Thyroid gland (tissue), 4 donors: ENCODE measurements at regions not wholly inside any gene's neighbourhood (a gene's known extent, or its start where the extent isn't known, plus 50 kb on each side); places are given as distances from the start of the nearest gene placed in this dataset.

ENCODE experiments used
- DNase-seq, 2 donors: peaks; one replicate each; pipeline ENCODE4 v3.0.0-alpha.2; 2019
- H3K27ac ChIP-seq, 3 donors: fragments of 200-600 bp; sonication (generic); 1 replicate in 2 of 3; 2 replicates in 1 of 3; pipeline ENCODE4 v1.5.1; 2016 to 2019; ENCODE audit warnings: mild to moderate bottlenecking in 1 of 3, moderate library complexity in 1 of 3
- H3K27me3 ChIP-seq: fragments of 200-600 bp; sonication (generic); one replicate; pipeline ENCODE4 v1.5.1; 2019
- H3K36me3 ChIP-seq, 2 donors: fragments of 200-600 bp; sonication (generic); one replicate each; pipeline ENCODE4 v1.5.1; 2016 to 2019
- H3K4me1 ChIP-seq, 2 donors: fragments of 200-600 bp; sonication (generic); one replicate each; pipeline ENCODE4 v1.5.1; 2017 to 2019
- H3K4me3 ChIP-seq, 3 donors: fragments of 200-600 bp; sonication (generic); replicated peaks in 1 of 3; 1 replicate in 2 of 3; 2 replicates in 1 of 3; pipeline ENCODE4 v1.5.1; 2016; ENCODE audit warnings: mild to moderate bottlenecking in 1 of 3
- H3K9me3 ChIP-seq: fragments of 200-600 bp; sonication (generic); one replicate; pipeline ENCODE4 v1.5.1; 2017
- POLR2A ChIP-seq, 2 donors: fragments of 450-650 bp; IDR thresholded peaks; one replicate each; pipeline ENCODE4 v1.6.1; 2017; ENCODE audit warnings: antibody characterized with exemption in 2 of 2, mild to moderate bottlenecking in 2 of 2, moderate library complexity in 1 of 2
- WGBS, 2 donors: methylation state at CpG; one replicate each; pipeline ENCODE4 v1.1.5; 2017; 5-methylcytosine and 5-hydroxymethylcytosine counted together
- intact Hi-C: fragments of 100-400 bp; cut with DNase I; formaldehyde crosslinking; loops from one replicate; pipeline ENCODE4 v1.15.1; 2023
- TF ChIP-seq, protein P1 (sequence below), 6 experiments: fragments of 200-600 bp in 3 of 6; fragments of 450-650 bp in 3 of 6; sonication (generic) in 3 of 6; IDR thresholded peaks; one replicate each; pipeline ENCODE4 v1.5.1; 2016 to 2019; ENCODE audit warnings: antibody characterized with exemption in 6 of 6, mild to moderate bottlenecking in 2 of 6, inconsistent platforms in 1 of 6, moderate library complexity in 1 of 6

- intact Hi-C loops = no loop called here
- Histone ChIP-seq H3K27ac (no peak overlapping the region), H3K27me3 (no peaks in the 10 kb centered on the region), H3K4me3 (no peak overlapping the region), H3K9me3 (no peaks in the 10 kb centered on the region), H3K36me3 (no peaks in the 10 kb centered on the region), H3K4me1 (no peaks in the 10 kb centered on the region)
- 97 to 98% methylated on average over 1 of the region's 1 CpG for WGBS, 2 donors
- DNase-seq = no peak
- TF ChIP-seq, protein P1, sequence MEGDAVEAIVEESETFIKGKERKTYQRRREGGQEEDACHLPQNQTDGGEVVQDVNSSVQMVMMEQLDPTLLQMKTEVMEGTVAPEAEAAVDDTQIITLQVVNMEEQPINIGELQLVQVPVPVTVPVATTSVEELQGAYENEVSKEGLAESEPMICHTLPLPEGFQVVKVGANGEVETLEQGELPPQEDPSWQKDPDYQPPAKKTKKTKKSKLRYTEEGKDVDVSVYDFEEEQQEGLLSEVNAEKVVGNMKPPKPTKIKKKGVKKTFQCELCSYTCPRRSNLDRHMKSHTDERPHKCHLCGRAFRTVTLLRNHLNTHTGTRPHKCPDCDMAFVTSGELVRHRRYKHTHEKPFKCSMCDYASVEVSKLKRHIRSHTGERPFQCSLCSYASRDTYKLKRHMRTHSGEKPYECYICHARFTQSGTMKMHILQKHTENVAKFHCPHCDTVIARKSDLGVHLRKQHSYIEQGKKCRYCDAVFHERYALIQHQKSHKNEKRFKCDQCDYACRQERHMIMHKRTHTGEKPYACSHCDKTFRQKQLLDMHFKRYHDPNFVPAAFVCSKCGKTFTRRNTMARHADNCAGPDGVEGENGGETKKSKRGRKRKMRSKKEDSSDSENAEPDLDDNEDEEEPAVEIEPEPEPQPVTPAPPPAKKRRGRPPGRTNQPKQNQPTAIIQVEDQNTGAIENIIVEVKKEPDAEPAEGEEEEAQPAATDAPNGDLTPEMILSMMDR (IDR thresholded peaks at IDR 0.05) = no peak
- TF ChIP-seq POLR2A (IDR thresholded peaks at IDR 0.05) = no peak
Measured at GRCh38 chr12:89289720-89290119, 62.6 kb downstream of the DUSP6 start.

GRCh38 chr12:89288959-89289358 lies 63.3 kb downstream of the DUSP6 start:
- H3K4me1 ChIP-seq = no peaks in the 10 kb centered on the region
- H3K9me3 ChIP-seq = no peaks in the 10 kb centered on the region
- no peaks in the 10 kb centered on the region for H3K27me3 ChIP-seq
- no peak for DNase-seq
- no peak for TF ChIP-seq POLR2A (IDR thresholded peaks at IDR 0.05)
- TF ChIP-seq, protein P1 (IDR thresholded peaks at IDR 0.05) = no peak
- intact Hi-C loops = no loop called here
- H3K36me3 ChIP-seq = no peaks in the 10 kb centered on the region
- no peak overlapping the region for H3K4me3 ChIP-seq
- H3K27ac ChIP-seq = no peak overlapping the region

GRCh38 chr12:89286501-89286900 lies 65.8 kb downstream of the DUSP6 start:
- no peaks in the 10 kb centered on the region for H3K4me1 ChIP-seq
- H3K36me3 ChIP-seq = no peaks in the 10 kb centered on the region
- 87 to 90% methylated on average over 3 of the region's 3 CpGs for WGBS, 2 donors
- H3K27ac ChIP-seq = no peak overlapping the region
- no peak for TF ChIP-seq POLR2A (IDR thresholded peaks at IDR 0.05)
- TF ChIP-seq, protein P1 (IDR thresholded peaks at IDR 0.05) = no peak
- H3K4me3 ChIP-seq = no peak overlapping the region
- H3K9me3 ChIP-seq = no peaks in the 10 kb centered on the region
- H3K27me3 ChIP-seq = no peaks in the 10 kb centered on the region
- DNase-seq = no peak
- intact Hi-C loops = no loop called here

DNA sequence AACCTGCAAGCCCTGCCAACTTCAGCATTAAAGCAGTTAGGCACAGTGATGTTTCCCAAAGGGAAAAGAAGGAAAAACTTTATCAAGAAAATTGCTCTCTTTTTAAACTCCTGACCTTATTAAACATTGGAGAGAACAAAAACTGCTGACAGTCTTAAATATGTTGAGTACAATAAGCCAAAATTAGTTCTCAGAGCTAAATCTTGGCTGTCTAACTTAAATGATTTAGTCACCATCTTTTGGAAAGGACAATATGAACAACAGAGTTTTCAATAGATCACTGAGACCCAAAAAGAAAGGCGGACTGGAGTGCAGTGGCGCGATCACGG lies 70.8 kb downstream of the DUSP6 start:
- H3K27ac ChIP-seq = no peak overlapping the region
- 80 to 82% methylated on average over 4 of the region's 4 CpGs for WGBS, 2 donors
- no peak for DNase-seq

GRCh38 chr12:89280833-89281538 lies 71.3 kb downstream of the DUSP6 start:
- DNase-seq = no peak
- intact Hi-C loops = no loop called here
- 59 to 61% methylated on average over 5 of the region's 5 CpGs for WGBS, 2 donors
- no peaks in the 10 kb centered on the region for H3K36me3 ChIP-seq
- H3K4me3 ChIP-seq = no peak overlapping the region
- H3K27me3 ChIP-seq = no peaks in the 10 kb centered on the region
- peaks cover 0 to 7% of the 10 kb centered on the region in 2 donors for H3K4me1 ChIP-seq
- no peak for TF ChIP-seq POLR2A (IDR thresholded peaks at IDR 0.05)
- TF ChIP-seq, protein P1 (IDR thresholded peaks at IDR 0.05) = no peak
- no peak overlapping the region for H3K27ac ChIP-seq
- H3K9me3 ChIP-seq = no peaks in the 10 kb centered on the region

More for the DNA sequence above, 70.8 kb downstream of the DUSP6 start:
- peaks cover 0 to 7% of the 10 kb centered on the region in 2 donors for H3K4me1 ChIP-seq
- H3K27me3 ChIP-seq = no peaks in the 10 kb centered on the region
- H3K9me3 ChIP-seq = no peaks in the 10 kb centered on the region
- H3K4me3 ChIP-seq = no peak overlapping the region
- intact Hi-C loops = no loop called here
- no peak for TF ChIP-seq POLR2A (IDR thresholded peaks at IDR 0.05)
- TF ChIP-seq, protein P1 (IDR thresholded peaks at IDR 0.05) = no peak
- no peaks in the 10 kb centered on the region for H3K36me3 ChIP-seq
